CD4-positive, alpha-beta T cell (primary cell): ENCODE measurements at regions not wholly inside any gene's neighbourhood (a gene's known extent, or its start where the extent isn't known, plus 50 kb on each side); places are given as distances from the start of the nearest gene placed in this dataset.

ENCODE experiments used
- ATAC-seq: fragments of 200-7000 bp; cut with Tn5 transposase; one replicate; pipeline ENCODE4 v1.10.0; 2022; ENCODE audit warnings: mild to moderate bottlenecking; ENCODE audit not compliant: poor library complexity
- CTCF ChIA-PET: fragments of 350-600 bp; sonication (Branson Sonifier 250); formaldehyde crosslinking; loops from one replicate; lab custom pipeline; 2021; ENCODE audit warnings: antibody characterized with exemption, inconsistent platforms; lab: Charles Lee
- POLR2A ChIA-PET: fragments of 350-600 bp; sonication (Branson Sonifier 250); formaldehyde crosslinking; loops from one replicate; lab custom pipeline; 2021; ENCODE audit warnings: antibody characterized with exemption, inconsistent platforms; lab: Charles Lee
- DNase-seq, 14 experiments: peaks; one replicate each; pipeline ENCODE4 v3.0.0-alpha.2; 2013 to 2020; ENCODE audit warnings: mixed read lengths in 2 of 14
- H3K27ac ChIP-seq, 2 donors: one replicate each; pipeline versions ENCODE4 v1.5.1 to v1.7.0; 2013; ENCODE audit warnings: low read length in 2 of 2, low read depth in 1 of 2, mild to moderate bottlenecking in 1 of 2
- H3K27me3 ChIP-seq, 2 experiments: 1 replicate in 1 of 2; 2 replicates in 1 of 2; pipeline versions ENCODE4 v1.6.1 to v1.7.0; 2013; ENCODE audit warnings: low read length in 2 of 2, control low read depth in 1 of 2, mild to moderate bottlenecking in 1 of 2, moderate library complexity in 1 of 2; ENCODE audit not compliant: insufficient read depth in 2 of 2, control insufficient read depth in 1 of 2
- H3K36me3 ChIP-seq: one replicate; pipeline ENCODE4 v1.6.1; 2013; ENCODE audit warnings: low read length, control low read depth; ENCODE audit not compliant: insufficient read depth
- H3K4me1 ChIP-seq: one replicate; pipeline ENCODE4 v1.6.1; 2013; ENCODE audit warnings: low read length, control low read depth; ENCODE audit not compliant: insufficient read depth
- H3K4me3 ChIP-seq: one replicate; pipeline ENCODE4 v1.5.1; 2013; ENCODE audit warnings: mild to moderate bottlenecking, low read length, moderate library complexity
- H3K9me3 ChIP-seq, 2 experiments: 1 replicate in 1 of 2; 2 replicates in 1 of 2; pipeline versions ENCODE4 v1.6.1 to v1.7.0; 2013; ENCODE audit warnings: low read length in 2 of 2, mild to moderate bottlenecking in 2 of 2, control low read depth in 1 of 2, moderate library complexity in 1 of 2; ENCODE audit not compliant: control insufficient read depth in 1 of 2, insufficient read depth in 1 of 2
- H3K27ac Mint-ChIP-seq: one replicate; pipeline ENCODE4 v1.8.0; 2020; ENCODE audit warnings: mixed read lengths
- H3K27me3 Mint-ChIP-seq: one replicate; pipeline ENCODE4 v1.8.0; 2021; ENCODE audit warnings: mixed read lengths
- H3K36me3 Mint-ChIP-seq: one replicate; pipeline ENCODE4 v1.8.0; 2021; ENCODE audit warnings: low read depth, mixed read lengths
- H3K4me1 Mint-ChIP-seq: one replicate; pipeline ENCODE4 v1.8.0; 2021; ENCODE audit warnings: low read depth, mixed read lengths
- H3K4me3 Mint-ChIP-seq: one replicate; pipeline ENCODE4 v1.8.0; 2020; ENCODE audit warnings: mild to moderate bottlenecking, mixed read lengths
- H3K9me3 Mint-ChIP-seq: one replicate; pipeline ENCODE4 v1.8.0; 2020; ENCODE audit warnings: mixed read lengths
- intact Hi-C, 2 experiments: fragments of 100-400 bp; cut with DNase I in 1 of 2; cut with micrococcal nuclease in 1 of 2; formaldehyde crosslinking; loops; one replicate each; pipeline versions ENCODE4 v1.15.1 to v1.9.0; 2023 to 2025; cut with DNase I, micrococcal nuclease
- TF ChIP-seq, protein P1 (sequence below): fragments of 200-600 bp; IDR thresholded peaks from one replicate; pipeline ENCODE4 v1.8.0; 2022; ENCODE audit warnings: antibody characterized with exemption, mild to moderate bottlenecking

DNA sequence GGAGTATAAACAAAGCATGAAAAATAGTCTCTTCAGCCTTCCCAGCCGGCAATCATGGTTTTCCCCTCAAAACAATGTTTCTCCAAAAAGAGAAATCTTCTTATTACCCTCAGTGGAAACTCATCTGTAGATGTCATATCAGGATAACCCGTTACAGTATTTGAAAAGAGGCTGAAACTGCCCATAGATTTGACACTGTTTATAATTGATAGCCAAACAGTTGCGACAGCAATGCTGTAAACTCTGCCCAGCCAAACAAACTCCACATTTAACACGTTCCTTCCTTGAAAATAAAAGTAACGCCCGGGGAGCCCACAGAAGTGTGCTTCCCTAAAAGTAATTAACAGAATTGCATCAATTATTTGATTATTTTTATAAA, 201.3 kb upstream of the FOXN3 start:
- Histone ChIP-seq H3K9me3 (no peaks in the 10 kb centered on the region), H3K4me3 (peak overlapping the region; percentile 76), H3K4me1 (peaks cover 45% of the 10 kb centered on the region), H3K27me3 (no peaks in the 10 kb centered on the region), H3K27ac (peak overlapping the region; percentile 62 to 76), H3K36me3 (no peaks in the 10 kb centered on the region)
- POLR2A ChIA-PET = interaction anchor here (1.0 to 3.8 kb wide), 12 partner anchors 9 to 188 kb away, joined by 3 to 71 read pairs (median 6); no protein-coding TSS in a partner anchor
- H3K4me3 Mint-ChIP-seq = peak overlapping the region; percentile 95
- TF ChIP-seq, protein P1, sequence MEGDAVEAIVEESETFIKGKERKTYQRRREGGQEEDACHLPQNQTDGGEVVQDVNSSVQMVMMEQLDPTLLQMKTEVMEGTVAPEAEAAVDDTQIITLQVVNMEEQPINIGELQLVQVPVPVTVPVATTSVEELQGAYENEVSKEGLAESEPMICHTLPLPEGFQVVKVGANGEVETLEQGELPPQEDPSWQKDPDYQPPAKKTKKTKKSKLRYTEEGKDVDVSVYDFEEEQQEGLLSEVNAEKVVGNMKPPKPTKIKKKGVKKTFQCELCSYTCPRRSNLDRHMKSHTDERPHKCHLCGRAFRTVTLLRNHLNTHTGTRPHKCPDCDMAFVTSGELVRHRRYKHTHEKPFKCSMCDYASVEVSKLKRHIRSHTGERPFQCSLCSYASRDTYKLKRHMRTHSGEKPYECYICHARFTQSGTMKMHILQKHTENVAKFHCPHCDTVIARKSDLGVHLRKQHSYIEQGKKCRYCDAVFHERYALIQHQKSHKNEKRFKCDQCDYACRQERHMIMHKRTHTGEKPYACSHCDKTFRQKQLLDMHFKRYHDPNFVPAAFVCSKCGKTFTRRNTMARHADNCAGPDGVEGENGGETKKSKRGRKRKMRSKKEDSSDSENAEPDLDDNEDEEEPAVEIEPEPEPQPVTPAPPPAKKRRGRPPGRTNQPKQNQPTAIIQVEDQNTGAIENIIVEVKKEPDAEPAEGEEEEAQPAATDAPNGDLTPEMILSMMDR = no peak
- CTCF ChIA-PET = interaction anchor here (0.9 to 3.0 kb wide), 3 partner anchors 23 to 103 kb away, joined by 3 to 11 read pairs (median 5); no protein-coding TSS in a partner anchor
- H3K27me3 Mint-ChIP-seq = no peaks in the 10 kb centered on the region
- H3K9me3 Mint-ChIP-seq = no peaks in the 10 kb centered on the region
- H3K4me1 Mint-ChIP-seq = peaks cover 76% of the 10 kb centered on the region
- H3K36me3 Mint-ChIP-seq = peaks cover 39% of the 10 kb centered on the region
- DNase-seq (peak in 3 of 14 experiments; percentile 40 to 48 (median 40)), ATAC-seq (no peak)
- intact Hi-C loops = loop anchor here (2.0 to 5.0 kb wide), 5 partner anchors 82 to 201 kb away; partner anchors contain the start of gene FOXN3 (in 2 of the 2)
- peak overlapping the region; percentile 99 for H3K27ac Mint-ChIP-seq

DNA sequence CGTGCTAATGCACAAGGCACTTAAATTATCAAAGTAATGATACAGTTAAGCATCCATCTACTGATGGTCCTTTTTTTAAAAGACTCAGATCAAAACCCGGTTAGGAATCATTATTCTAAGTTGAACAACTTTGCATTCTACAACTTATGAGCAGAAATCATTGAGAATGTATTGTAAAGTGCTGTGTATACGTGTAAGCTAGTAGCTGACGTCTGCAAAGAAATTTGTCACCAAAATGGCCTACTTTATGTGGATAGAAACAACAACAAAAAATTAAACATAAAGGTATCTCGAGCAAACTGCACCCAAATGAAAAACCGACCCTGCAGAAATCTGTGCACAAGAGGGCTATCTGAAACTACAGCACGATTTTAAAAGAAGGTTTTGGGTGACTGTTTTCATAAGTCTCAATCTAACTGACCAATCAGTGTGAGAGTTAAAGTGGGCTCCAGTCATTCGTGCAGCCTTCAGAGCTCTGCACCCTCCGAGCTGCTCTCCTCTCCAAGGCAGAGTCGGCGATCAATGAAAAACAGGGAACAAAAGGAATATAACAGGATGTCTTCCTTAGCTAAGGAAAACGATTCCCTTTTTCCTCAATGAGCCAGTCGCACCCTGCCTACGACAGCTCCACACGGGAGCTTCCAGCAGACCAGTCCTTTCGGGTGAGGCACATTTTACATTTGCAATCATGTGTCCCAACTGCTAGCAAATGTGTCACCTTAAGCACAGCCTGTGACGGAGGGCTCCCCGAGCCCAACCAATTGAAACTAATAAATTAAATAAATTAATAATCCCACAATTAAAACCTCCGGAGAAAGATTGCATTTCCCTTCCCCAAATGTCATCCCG, 200.7 kb upstream of the FOXN3 start:
- CTCF ChIA-PET = interaction anchor here (1.8 kb wide), 1 partner anchor 83 kb away, joined by 5 read pairs; no protein-coding TSS in a partner anchor

DNA sequence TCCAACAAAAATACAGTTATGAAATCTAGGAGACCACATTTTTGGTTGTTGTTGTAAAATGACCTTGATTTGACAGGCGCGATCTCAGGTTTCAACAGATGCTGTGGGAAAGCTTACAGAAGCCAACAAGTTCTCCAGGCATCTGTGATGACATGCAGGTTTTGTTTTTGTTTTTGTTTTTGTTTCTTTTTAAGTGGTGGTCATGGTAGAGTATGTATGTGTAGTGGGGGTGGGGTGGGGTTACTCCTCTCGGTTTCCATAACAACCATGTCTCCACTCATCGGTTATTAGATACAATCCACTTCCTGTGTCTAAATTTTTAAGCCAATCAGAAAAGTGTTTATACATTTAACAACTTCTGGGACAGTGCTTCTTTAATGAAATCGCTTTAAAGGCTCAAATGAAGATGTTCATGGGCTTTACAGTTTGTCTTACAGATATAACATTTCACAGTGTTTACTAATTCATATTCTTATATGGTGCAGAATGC, 199.9 kb upstream of the FOXN3 start:
- Histone ChIP-seq H3K4me1 (peaks cover 45% of the 10 kb centered on the region), H3K4me3 (peak overlapping the region; percentile 76), H3K27ac (peak overlapping the region; percentile 62 to 76), H3K36me3 (no peaks in the 10 kb centered on the region), H3K9me3 (no peaks in the 10 kb centered on the region), H3K27me3 (no peaks in the 10 kb centered on the region)
- Mint-ChIP-seq H3K4me1 (peaks cover 86% of the 10 kb centered on the region), H3K4me3 (peak overlapping the region; percentile 95), H3K36me3 (peaks cover 46% of the 10 kb centered on the region), H3K9me3 (no peaks in the 10 kb centered on the region), H3K27me3 (no peaks in the 10 kb centered on the region), H3K27ac (peak overlapping the region; percentile 99)
- ChIA-PET CTCF (interaction anchor here (1.8 kb wide), 1 partner anchor 84 kb away, joined by 5 read pairs; no protein-coding TSS in a partner anchor), POLR2A (interaction anchor here (0.5 to 1.7 kb wide), 3 partner anchors 15 to 202 kb away, joined by 3 to 5 read pairs (median 3); no protein-coding TSS in a partner anchor)
- TF ChIP-seq, protein P1 = no peak
- ATAC-seq = peak; percentile 24
- DNase-seq = peak in 8 of 14 experiments; percentile 15 to 90 (median 48)
- intact Hi-C loops = loop anchor here (5.0 kb wide), 3 partner anchors 105 to 200 kb away; partner anchors contain the start of gene FOXN3 (in 2 of the 2)

More for the DNA sequence above, 200.7 kb upstream of the FOXN3 start:
- TF ChIP-seq, protein P1 = no peak
- ATAC-seq (peak; percentile 38), DNase-seq (peak in 11 of 14 experiments; percentile 5 to 67 (median 33))
- H3K4me1 Mint-ChIP-seq = peaks cover 81% of the 10 kb centered on the region
- H3K27me3 Mint-ChIP-seq = no peaks in the 10 kb centered on the region
- no peaks in the 10 kb centered on the region for H3K9me3 Mint-ChIP-seq
- peak overlapping the region; percentile 95 for H3K4me3 Mint-ChIP-seq
- Histone ChIP-seq H3K4me1 (peaks cover 50% of the 10 kb centered on the region), H3K4me3 (peak overlapping the region; percentile 76), H3K27me3 (no peaks in the 10 kb centered on the region), H3K9me3 (no peaks in the 10 kb centered on the region), H3K27ac (peak overlapping the region; percentile 62 to 76), H3K36me3 (no peaks in the 10 kb centered on the region)
- H3K36me3 Mint-ChIP-seq = peaks cover 43% of the 10 kb centered on the region
- POLR2A ChIA-PET = interaction anchor here (1.0 to 3.8 kb wide), 7 partner anchors 8 to 188 kb away, joined by 3 to 71 read pairs (median 7); no protein-coding TSS in a partner anchor
- peak overlapping the region; percentile 99 for H3K27ac Mint-ChIP-seq
- intact Hi-C loops = loop anchor here (2.0 to 5.0 kb wide), 5 partner anchors 83 to 200 kb away; partner anchors contain the start of gene FOXN3 (in 2 of the 2)
